Esophagus (tissue), 2 donors: ENCODE measurements at regions not wholly inside any gene's neighbourhood (a gene's known extent, or its start where the extent isn't known, plus 50 kb on each side); places are given as distances from the start of the nearest gene placed in this dataset.

Source experiments
- H3K27ac ChIP-seq, 2 donors: one replicate each; pipeline ENCODE4 v1.5.1; 2013; ENCODE audit warnings: low read depth in 2 of 2, mild to moderate bottlenecking in 2 of 2, inconsistent platforms in 1 of 2, low read length in 1 of 2, moderate library complexity in 1 of 2
- H3K27me3 ChIP-seq, 2 donors: one replicate each; pipeline ENCODE4 v1.6.1; 2013; ENCODE audit warnings: low read length in 2 of 2, control low read depth in 1 of 2, mild to moderate bottlenecking in 1 of 2; ENCODE audit not compliant: insufficient read depth in 2 of 2, control insufficient read depth in 1 of 2
- H3K36me3 ChIP-seq, 2 donors: one replicate each; pipeline ENCODE4 v1.6.1; 2013; ENCODE audit warnings: low read length in 1 of 2; ENCODE audit not compliant: control insufficient read depth in 2 of 2, insufficient read depth in 2 of 2
- H3K4me1 ChIP-seq, 2 donors: one replicate each; pipeline ENCODE4 v1.6.1; 2013; ENCODE audit warnings: low read length in 1 of 2; ENCODE audit not compliant: control insufficient read depth in 2 of 2, insufficient read depth in 2 of 2
- H3K4me3 ChIP-seq, 2 donors: one replicate each; pipeline ENCODE4 v1.5.1; 2013; ENCODE audit warnings: low read length in 2 of 2, mild to moderate bottlenecking in 2 of 2, low read depth in 1 of 2, moderate library complexity in 1 of 2
- H3K9me3 ChIP-seq, 2 donors: one replicate each; pipeline ENCODE4 v1.6.1; 2013; ENCODE audit warnings: mild to moderate bottlenecking in 2 of 2, low read depth in 1 of 2, low read length in 1 of 2, moderate library complexity in 1 of 2; ENCODE audit not compliant: control insufficient read depth in 2 of 2, insufficient read depth in 1 of 2
- WGBS, 2 donors: extraction: QIAGEN DNeasy Blood & Tissue Kit; methylation state at CpG; one replicate each; pipeline ENCODE4 v1.1.7; 2013; 5-methylcytosine and 5-hydroxymethylcytosine counted together
- donor health status: healthy with polysubstance abuse.
- donor health status: Bipolar disorder and iron deficiency.

GRCh38 chr20:50379991-50380696, 130.0 kb upstream of the PTPN1 start:
- H3K27me3 ChIP-seq, result no peaks in the 10 kb centered on the region
- no peaks in the 10 kb centered on the region for H3K9me3 ChIP-seq
- peak overlapping the region in 1 of 2 donors; percentile 82 for H3K27ac ChIP-seq
- H3K4me1 ChIP-seq, result peaks cover 0 to 3% of the 10 kb centered on the region in 2 donors
- H3K36me3 ChIP-seq, result no peaks in the 10 kb centered on the region
- 88 to 89% methylated on average over 16 of the region's 16 CpGs for whole genome bisulfite sequencing, 2 donors
- no peak overlapping the region for H3K4me3 ChIP-seq

GRCh38 chr20:50380697-50381040, 129.5 kb upstream of the PTPN1 start:
- Histone ChIP-seq H3K4me3 (no peak overlapping the region), H3K9me3 (no peaks in the 10 kb centered on the region), H3K4me1 (peaks cover 0 to 3% of the 10 kb centered on the region in 2 donors), H3K36me3 (no peaks in the 10 kb centered on the region), H3K27ac (no peak overlapping the region), H3K27me3 (no peaks in the 10 kb centered on the region)
- 38 to 43% methylated on average over 5 of the region's 5 CpGs for WGBS, 2 donors

GRCh38 chr20:50381075-50381732, 129.0 kb upstream of the PTPN1 start:
- Histone ChIP-seq H3K27ac (no peak overlapping the region), H3K4me1 (peaks cover 0 to 3% of the 10 kb centered on the region in 2 donors), H3K36me3 (no peaks in the 10 kb centered on the region), H3K9me3 (no peaks in the 10 kb centered on the region), H3K4me3 (no peak overlapping the region), H3K27me3 (no peaks in the 10 kb centered on the region)
- 67 to 68% methylated on average over 7 of the region's 7 CpGs for WGBS, 2 donors

GRCh38 chr20:50381771-50382593, 128.2 kb upstream of the PTPN1 start:
- Histone ChIP-seq H3K27ac (no peak overlapping the region), H3K36me3 (no peaks in the 10 kb centered on the region), H3K4me1 (peaks cover 0 to 3% of the 10 kb centered on the region in 2 donors), H3K27me3 (no peaks in the 10 kb centered on the region), H3K4me3 (no peak overlapping the region), H3K9me3 (no peaks in the 10 kb centered on the region)
- 67 to 69% methylated on average over 13 of the region's 13 CpGs for WGBS, 2 donors

GRCh38 chr20:50385733-50386640, 124.2 kb upstream of the PTPN1 start:
- no peak overlapping the region for H3K27ac ChIP-seq
- 75 to 80% methylated on average over 22 of the region's 22 CpGs for WGBS, 2 donors
- H3K4me1 ChIP-seq, result no peaks in the 10 kb centered on the region
- H3K9me3 ChIP-seq, result no peaks in the 10 kb centered on the region
- no peaks in the 10 kb centered on the region for H3K36me3 ChIP-seq
- H3K4me3 ChIP-seq, result no peak overlapping the region
- no peaks in the 10 kb centered on the region for H3K27me3 ChIP-seq

GRCh38 chr20:50386641-50386960, 123.6 kb upstream of the PTPN1 start:
- H3K9me3 ChIP-seq, result no peaks in the 10 kb centered on the region
- H3K27ac ChIP-seq, result no peak overlapping the region
- 54 to 63% methylated on average over 6 of the region's 6 CpGs for WGBS, 2 donors
- H3K4me3 ChIP-seq, result no peak overlapping the region
- H3K27me3 ChIP-seq, result no peaks in the 10 kb centered on the region
- H3K36me3 ChIP-seq, result no peaks in the 10 kb centered on the region
- no peaks in the 10 kb centered on the region for H3K4me1 ChIP-seq

- Histone ChIP-seq H3K36me3 (no peaks in the 10 kb centered on the region), H3K27ac (no peak overlapping the region), H3K4me3 (no peak overlapping the region), H3K9me3 (no peaks in the 10 kb centered on the region), H3K4me1 (no peaks in the 10 kb centered on the region), H3K27me3 (no peaks in the 10 kb centered on the region)
- 79 to 89% methylated on average over 21 of the region's 21 CpGs for whole genome bisulfite sequencing, 2 donors
Observed at GRCh38 chr20:50387218-50387995, 122.8 kb upstream of the PTPN1 start.

- Histone ChIP-seq H3K9me3 (no peaks in the 10 kb centered on the region), H3K27me3 (no peaks in the 10 kb centered on the region), H3K4me1 (no peaks in the 10 kb centered on the region), H3K27ac (no peak overlapping the region), H3K4me3 (no peak overlapping the region), H3K36me3 (no peaks in the 10 kb centered on the region)
- 64 to 66% methylated on average over 6 of the region's 6 CpGs for WGBS, 2 donors
Observed at GRCh38 chr20:50387996-50388332, 122.2 kb upstream of the PTPN1 start.
